SKM-1 treated with dmso at 0.1 percent for 144 hours (cell line): ENCODE measurements at regions not wholly inside any gene's neighbourhood (a gene's known extent, or its start where the extent isn't known, plus 50 kb on each side); places are given as distances from the start of the nearest gene placed in this dataset.
A peak's percentile ranks its signal among the peaks of the same experiment; 100 is the strongest.
"Not testable (repeated sequence)": the region's sequence is repeated elsewhere in the genome, so short reads cannot be mapped to it uniquely, and the experiment has no call there.

Source experiments
- DNase-seq: peaks from one replicate; lab custom pipeline; 2025; ENCODE audit not compliant: unreplicated experiment; lab: John Stamatoyannopoulos, UW

GRCh38 chr2:137881711-137882110 lies 82.6 kb upstream of the HNMT start:
- no peak for DNase-seq

- no peak for DNase-seq
Observed at GRCh38 chr2:137886083-137886831, 78.0 kb upstream of the HNMT start.

GRCh38 chr2:137888845-137889244 lies 75.4 kb upstream of the HNMT start:
- peak; percentile 3 for DNase-seq

- no peak for DNase-seq
Observed at GRCh38 chr2:137892739-137893138, 71.5 kb upstream of the HNMT start.

- no peak for DNase-seq
Observed at GRCh38 chr2:137893145-137893544, 71.1 kb upstream of the HNMT start.

GRCh38 chr2:137896467-137896866 lies 67.8 kb upstream of the HNMT start:
- no peak for DNase-seq

GRCh38 chr2:137897082-137897481 lies 67.2 kb upstream of the HNMT start:
- no peak for DNase-seq

GRCh38 chr2:137900421-137901141 lies 63.7 kb upstream of the HNMT start:
- DNase-seq = no peak

GRCh38 chr2:137910641-137911040 lies 53.6 kb upstream of the HNMT start:
- DNase-seq = peak; percentile 1

- no peak for DNase-seq
Observed at GRCh38 chr2:137912371-137912770, 51.9 kb upstream of the HNMT start.

- DNase-seq = no peak
Observed at GRCh38 chr2:137913169-137913568, 51.1 kb upstream of the HNMT start.

GRCh38 chr2:137913648-137914047 lies 50.6 kb upstream of the HNMT start:
- not testable (repeated sequence) for DNase-seq
